SHP77 treated with DMSO at 0.1 percent for 48 hours (cell line): ENCODE measurements at regions not wholly inside any gene's neighbourhood (a gene's known extent, or its start where the extent isn't known, plus 50 kb on each side); places are given as distances from the start of the nearest gene placed in this dataset.
"Not testable (repeated sequence)": the region's sequence is repeated elsewhere in the genome, so short reads cannot be mapped to it uniquely, and the experiment has no call there.

ENCODE experiments used
- DNase-seq: peaks from one replicate; lab custom pipeline; 2025; lab: John Stamatoyannopoulos, UW

DNA sequence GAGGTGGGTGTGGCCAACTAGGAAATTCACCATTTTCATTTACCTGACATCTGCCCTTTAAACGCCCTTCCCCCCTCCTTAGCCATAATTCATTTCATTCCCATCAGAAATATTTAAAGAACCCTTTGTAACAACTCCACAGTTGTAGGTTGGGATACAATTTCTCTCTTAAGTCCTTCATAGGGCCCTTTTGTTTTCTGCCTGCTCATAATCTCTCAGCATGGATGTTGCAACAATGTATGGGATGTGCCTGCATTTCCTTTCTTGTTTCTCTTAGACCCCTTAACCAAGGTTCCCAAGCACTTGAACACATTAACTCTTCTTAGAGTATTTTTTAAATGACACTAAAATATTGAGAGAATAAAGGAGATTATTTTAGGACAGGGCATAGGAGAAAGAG is 51.7 kb upstream of the MYO10 start:
- no peak for DNase-seq

GRCh38 chr5:16990817-16991520 is 54.9 kb upstream of the MYO10 start:
- DNase-seq: not testable (repeated sequence)

DNA sequence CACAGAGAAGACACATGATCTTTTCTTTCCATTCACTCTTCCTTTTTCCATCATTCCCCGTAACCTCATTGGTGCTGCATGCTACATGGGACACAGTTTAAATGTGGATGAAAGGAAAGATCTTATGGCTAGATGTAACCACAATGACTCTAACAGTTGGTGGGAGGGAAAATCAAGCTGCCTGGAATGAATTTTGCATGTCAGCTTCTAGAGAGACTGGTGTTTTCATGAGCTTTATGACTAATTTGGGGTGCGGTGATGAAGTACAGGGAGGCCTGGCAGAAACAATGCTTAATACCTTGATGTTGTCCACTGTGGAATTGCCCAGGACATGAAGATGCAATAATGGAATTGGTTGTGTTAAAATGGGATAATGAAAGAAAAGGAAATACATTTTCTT is 55.9 kb upstream of the MYO10 start:
- no peak for DNase-seq

DNA sequence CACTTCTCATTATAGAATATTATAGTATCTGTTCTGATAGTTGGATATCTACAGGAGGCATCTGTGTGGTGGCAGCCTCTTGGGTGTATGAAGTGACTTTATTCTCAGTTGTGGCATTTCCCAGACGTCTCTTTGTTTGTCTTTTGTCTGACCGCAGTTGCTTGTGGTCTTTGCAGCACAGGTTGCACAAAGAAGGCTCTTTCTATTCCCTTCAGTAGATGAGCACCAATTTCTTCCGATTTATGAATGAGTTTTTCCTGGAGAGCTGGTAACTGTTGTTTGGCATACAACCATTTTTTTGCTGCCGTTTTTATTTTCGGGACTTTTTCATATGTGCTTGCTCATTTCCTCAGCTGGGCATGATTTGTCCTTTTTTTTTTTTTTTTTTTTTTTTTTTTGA is 56.4 kb upstream of the MYO10 start:
- DNase-seq: no peak

DNA sequence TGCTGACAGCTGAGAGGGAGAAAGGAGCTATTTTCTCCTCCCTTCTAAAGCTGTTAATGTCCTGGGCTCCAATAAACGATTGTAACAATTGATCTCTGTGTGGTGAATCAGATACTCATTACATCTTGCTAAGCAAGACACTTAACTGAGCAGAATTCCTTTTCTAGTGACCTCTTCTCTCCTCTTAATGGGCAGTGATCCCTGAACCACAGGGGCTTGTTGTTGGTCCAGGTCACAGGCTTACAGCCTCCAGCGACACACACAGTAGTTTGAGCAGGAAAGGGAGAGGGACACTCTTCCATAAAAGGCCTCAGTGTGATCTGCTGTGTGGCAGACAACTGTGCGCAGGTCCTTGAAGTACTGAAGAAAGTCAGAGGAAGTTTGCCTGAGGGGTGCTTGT is 58.5 kb upstream of the MYO10 start:
- no peak for DNase-seq

DNA sequence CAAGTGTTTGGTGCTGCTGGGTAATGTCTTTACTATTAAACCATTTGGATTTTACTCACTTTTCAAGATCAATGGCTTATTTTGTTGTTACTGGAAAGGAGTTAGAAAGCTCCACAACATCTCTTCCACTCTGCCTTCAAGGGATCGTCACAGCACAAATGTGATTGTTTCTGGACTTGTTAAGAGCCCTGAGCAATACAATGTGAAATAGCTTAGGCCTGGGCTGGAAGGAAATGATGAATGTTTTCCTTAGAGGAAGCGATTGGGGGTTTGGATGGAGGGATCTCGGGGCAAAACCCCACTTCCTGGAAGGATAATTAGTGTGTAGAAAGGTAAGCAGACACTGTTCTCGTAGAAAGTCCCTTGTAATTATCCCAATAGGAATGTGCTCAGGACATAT is 59.3 kb upstream of the MYO10 start:
- DNase-seq: no peak

DNA sequence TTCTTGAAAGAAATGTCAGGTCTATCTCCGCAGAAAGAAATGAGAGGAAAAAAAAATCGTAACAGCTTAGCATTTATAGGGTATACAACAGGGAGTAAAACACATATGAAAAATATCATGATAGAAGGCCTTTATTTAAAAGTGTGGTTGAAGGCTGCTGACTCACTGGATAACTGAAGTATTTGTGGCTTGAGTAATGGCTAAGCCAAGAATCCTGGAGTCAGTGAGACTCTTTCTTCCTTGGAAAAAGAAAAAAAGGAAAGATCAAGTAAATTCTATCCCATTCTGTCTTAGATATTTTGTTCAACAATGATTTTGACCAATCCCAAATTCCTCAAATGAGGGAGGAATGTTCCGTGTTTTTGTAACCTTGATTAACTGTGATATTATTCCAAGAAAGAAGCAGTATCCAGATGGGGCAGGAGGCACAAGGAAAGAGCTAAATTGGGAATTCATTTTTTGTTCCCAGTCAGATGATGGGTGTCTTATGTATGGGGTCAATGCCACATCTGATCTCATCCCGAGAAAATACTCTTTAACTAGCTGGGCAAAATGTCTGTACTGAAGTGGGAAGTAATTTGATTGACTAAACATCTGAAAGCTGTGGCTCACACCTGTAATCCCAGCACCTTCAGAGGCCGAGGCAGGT is 64.3 kb upstream of the MYO10 start:
- no peak for DNase-seq

DNA sequence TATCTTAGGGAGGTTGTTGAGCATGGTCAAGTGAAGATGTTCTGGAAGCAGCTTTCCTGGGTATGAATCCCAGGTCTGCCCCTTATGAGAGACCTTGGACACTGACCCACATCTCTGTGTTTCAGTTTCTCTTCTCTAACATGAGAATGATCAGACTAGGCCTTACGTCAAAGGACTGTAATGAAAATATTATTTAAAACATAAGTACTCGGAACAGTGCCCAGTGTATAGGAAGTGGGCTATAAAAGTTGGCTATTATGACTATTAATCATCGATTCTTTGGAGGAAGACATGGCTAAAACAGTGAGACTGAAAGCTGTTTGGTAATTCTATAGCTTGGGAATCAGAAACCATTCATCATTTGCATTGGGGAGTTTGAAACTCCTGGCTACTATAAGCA is 65.3 kb upstream of the MYO10 start:
- DNase-seq: no peak

- no peak for DNase-seq
Measured at GRCh38 chr5:17004441-17005106, 68.5 kb upstream of the MYO10 start.

DNA sequence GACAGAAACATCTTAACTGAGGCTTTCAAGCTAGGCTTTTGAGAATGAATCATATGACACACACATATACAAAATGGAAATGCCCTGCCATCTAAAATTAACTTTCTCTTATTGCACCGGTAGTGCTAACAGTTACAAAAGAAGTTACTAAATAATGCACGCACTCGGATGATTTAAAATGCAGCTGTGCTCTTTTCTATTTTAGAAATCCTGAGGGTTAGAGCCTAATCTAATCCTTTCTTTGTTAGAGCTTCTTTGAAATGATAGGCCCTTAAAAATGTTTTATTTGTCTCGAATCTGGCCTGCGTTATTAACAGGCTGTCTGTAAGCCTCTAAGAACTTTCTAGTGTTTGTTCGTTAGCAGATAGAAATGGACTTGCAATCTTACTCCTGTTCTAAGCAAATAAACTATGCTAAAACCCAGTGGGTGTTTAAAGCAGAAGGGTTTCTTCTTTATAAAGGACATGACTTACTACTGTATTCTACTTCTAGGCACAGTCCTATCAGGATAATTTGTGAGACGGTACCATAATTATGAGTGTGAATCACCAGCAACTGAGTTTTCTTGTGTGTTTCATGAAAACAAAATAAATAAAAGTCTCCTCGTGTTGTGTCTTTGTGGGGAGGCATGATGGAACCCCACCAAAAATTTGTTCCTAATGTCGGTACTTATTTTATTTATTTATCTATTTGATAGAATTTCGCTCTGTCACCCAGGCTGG is 69.2 kb upstream of the MYO10 start:
- no peak for DNase-seq

GRCh38 chr5:17012289-17012688 is 76.2 kb upstream of the MYO10 start:
- no peak for DNase-seq

GRCh38 chr5:17014686-17015085 is 78.6 kb upstream of the MYO10 start:
- DNase-seq: no peak

- DNase-seq: no peak
Measured at GRCh38 chr5:17018871-17019270, 82.8 kb upstream of the MYO10 start.

- no peak for DNase-seq
Measured at GRCh38 chr5:17019324-17019723, 83.2 kb upstream of the MYO10 start.

DNA sequence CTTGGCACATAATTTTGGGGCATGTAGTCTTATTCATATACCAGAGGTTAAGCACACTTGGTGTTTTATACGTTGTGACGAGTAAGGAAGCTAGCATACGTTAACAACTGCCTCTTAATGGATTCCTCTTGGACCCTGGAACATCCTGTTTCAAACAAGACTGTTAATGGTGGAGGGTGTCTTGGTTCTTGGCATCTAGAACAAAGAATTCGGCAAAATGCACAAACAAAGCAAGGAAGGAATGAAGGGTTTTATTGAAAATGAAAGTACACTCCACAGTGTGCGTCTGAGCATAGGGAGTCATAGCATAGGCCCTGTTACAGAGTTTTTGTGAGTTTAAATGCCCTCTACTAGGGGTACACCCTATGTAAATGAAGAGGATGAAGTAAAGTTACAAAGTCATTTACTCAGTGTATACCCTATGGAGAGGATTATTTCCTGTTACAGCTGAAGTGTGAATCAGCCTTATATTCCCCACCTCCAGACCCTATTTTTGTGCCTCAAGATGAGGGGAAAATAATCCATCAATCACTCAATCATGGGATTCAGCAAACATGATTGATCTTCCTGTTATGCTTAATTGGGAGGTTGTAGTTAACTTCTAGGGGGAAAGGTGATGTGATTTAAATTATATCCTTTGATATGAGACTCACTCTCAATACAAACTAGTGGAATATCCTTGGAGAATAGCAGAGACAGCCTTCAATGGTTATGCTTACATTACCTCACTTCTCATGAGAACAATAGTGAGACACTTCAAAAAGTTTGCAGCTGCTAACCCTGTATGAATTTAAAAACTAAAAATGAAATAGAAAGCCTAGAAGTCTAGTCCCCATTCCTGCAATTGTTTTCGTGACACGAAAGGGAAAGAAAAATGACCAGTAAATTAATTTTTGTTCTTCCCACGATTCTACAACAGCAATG is 84.9 kb upstream of the MYO10 start:
- no peak for DNase-seq

- no peak for DNase-seq
Measured at GRCh38 chr5:17021602-17021932, 85.5 kb upstream of the MYO10 start.

DNA sequence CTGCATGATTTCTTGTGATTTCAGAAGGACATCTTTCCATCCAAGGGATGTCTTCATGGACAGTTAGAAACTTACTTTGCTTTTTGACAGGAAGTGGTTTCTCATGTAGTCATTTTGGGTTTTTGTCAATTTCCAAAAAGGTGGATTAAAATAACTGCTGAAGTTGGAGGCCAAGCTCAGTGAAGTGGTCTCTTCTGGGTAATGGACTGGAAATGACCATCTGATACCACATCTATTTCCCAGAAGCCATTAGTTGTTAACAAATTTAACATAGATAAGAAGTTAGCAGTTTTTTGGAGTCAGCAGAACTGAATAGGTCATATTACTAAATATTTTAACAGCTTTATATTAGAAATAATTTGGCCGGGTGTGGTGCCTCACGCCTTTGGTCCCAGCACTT is 86.2 kb upstream of the MYO10 start:
- DNase-seq: no peak

- no peak for DNase-seq
Measured at GRCh38 chr5:17024686-17025180, 88.6 kb upstream of the MYO10 start.

DNA sequence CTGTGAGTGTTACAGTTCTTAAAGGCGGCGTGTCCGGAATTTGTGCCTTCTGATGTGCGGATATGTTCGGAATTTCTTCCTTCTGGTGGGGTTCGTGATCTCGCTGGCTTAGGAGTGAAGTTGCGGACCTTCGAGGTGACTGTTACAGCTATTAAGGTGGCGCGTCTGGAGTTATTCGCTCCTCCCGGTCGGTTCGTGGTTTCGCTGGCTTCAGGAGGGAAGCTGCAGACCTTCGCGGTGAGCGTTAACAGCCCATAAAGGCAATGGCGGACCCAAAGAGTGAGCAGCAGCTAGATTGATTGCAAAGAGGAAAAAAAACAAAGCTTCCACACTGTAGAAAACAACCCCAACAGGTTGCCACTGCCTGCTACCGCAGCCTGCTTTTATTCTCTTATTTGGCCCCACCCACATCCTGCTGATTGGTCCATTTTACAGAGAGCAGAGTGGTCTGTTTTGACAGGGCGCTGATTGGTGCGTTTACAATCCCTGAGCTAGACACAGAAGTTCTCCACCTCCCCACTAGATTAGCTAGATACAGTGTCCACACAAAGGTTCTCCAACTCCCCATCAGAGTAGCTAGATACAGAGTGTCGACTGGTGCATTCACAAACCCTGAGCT is 95.7 kb upstream of the MYO10 start:
- not testable (repeated sequence) for DNase-seq

DNA sequence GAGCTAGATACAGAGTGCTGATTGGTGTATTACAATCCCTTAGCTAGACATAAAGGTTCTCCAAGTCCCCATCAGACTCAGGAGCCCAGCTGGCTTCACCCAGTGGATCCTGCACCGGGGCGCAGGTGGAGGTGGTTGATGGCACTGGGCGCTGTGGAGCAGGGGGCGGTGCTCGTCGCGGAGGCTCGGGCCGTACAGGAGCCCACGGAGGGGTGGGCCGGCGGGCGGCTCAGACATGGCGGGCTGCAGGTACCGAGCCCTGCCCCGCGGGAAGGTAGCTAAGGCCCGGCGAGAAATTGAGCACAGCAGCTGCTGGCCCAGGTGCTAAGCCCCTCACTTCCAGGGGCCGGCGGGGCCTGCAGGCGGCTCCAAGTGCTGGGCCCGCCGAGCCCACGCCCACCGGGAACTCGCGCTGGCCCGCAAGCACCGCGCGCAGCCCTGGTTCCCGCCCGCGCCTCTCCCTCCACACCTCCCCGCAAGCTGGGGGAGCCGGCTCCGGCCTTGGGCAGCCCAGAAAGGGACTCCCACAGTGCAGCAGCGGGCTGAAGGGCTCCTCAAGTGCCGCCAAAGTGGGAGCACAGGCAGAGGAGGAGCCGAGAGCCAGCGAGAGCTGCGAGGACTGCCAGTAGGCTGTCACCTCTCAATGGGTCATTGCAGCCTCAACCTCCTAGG is 96.4 kb upstream of the MYO10 start:
- DNase-seq: not testable (repeated sequence)

DNA sequence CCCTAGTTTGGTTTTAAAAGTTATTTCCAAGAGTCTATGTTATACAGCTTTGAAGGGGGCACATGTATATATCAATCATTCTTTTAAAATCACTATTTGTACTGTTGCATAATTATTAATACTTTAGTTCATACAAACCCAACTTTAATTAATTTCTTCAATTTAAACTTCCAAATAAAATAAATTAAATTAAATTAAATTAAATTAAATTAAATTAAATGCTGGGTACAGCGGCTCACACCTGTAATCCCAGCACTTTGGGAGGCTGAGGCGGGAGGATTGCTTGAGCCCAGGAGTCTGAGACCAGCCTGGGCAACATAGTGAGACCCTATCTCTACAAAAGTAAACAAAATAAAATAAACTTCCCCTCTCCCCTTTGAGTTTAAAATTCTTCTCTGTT is 98.9 kb upstream of the MYO10 start:
- DNase-seq: not testable (repeated sequence)
